ENCODE measurements at regions not wholly inside any gene's neighbourhood (a gene's known extent, or its start where the extent isn't known, plus 50 kb on each side); places are given as distances from the start of the nearest gene placed in this dataset.

DNA sequence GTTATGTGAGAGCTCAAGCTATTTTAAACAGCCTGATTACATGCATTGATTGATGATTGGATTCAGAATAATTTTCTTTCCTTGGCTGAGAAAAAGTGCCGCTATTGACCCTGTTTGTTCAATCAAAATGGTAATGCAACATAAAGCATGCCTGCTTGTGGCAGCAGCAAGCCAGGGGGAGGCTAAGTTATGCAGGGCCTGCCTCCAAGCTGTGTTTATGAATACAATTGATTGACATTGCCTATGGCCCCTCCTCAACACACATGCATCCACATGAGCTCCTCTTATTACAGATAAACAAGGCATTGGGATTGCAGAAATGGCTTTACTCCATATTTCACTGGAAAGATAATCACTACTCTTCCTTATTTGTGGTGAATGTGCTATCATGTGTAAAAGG, 395.6 kb downstream of the TDRD15 start:
- no peak for TF ChIP-seq ZNF274 (IDR thresholded peaks at IDR 0.05; ENCODE audit: low read depth, low read length)
- no peak for TF ChIP-seq SUZ12 (IDR thresholded peaks at IDR 0.05; ENCODE audit: extremely low read depth, insufficient read depth, insufficient read length)
- no peak for TF ChIP-seq YY1 (IDR thresholded peaks at IDR 0.05; ENCODE audit: insufficient read depth, insufficient read length)

DNA sequence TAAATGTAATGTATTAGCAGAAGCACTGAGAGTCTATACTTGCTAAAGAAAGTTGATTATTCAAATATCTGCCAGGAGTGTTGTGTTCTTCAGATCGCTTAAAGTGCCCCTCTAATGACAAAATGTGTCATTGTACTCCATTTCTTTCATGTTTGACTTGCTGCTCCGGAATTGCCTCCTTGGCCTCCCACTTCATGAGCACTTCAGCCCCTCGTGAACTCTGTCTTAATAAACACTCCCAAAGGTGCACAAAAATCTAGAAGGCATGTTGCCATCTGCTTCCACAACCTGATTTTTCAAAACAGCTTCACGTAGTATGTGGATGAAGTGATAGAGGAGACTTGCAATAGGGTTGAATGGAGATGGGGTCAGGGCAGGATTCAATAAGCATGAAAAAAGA, 396.1 kb downstream of the TDRD15 start:
- H3K27me3 ChIP-seq (ENCODE audit: insufficient read depth, insufficient read length) = no peaks in the 10 kb centered on the region
- H3K4me3 ChIP-seq (ENCODE audit: insufficient read length, low read depth) = no peak overlapping the region
- no peaks in the 10 kb centered on the region for H3K4me1 ChIP-seq (ENCODE audit: insufficient read depth, insufficient read length)
- no peaks in the 10 kb centered on the region for H3K9me3 ChIP-seq (ENCODE audit: insufficient read depth, low read length)
- no peak for DNase-seq (ENCODE audit: low read depth, low spot score)
- no peaks in the 10 kb centered on the region for H3K36me3 ChIP-seq (ENCODE audit: insufficient read depth, insufficient read length, low read length)
- no peak for TF ChIP-seq SUZ12 (IDR thresholded peaks at IDR 0.05; ENCODE audit: extremely low read depth, insufficient read depth, insufficient read length)
- TF ChIP-seq YY1 (IDR thresholded peaks at IDR 0.05; ENCODE audit: insufficient read depth, insufficient read length) = no peak
- TF ChIP-seq ZNF274 (IDR thresholded peaks at IDR 0.05; ENCODE audit: low read depth, low read length) = no peak
- H3K9ac ChIP-seq (ENCODE audit: insufficient read length, low read depth) = no peak overlapping the region

More for the DNA sequence above, 395.6 kb downstream of the TDRD15 start:
- Histone ChIP-seq H3K4me1 (ENCODE audit: insufficient read depth, insufficient read length) (no peaks in the 10 kb centered on the region), H3K9ac (ENCODE audit: insufficient read length, low read depth) (no peak overlapping the region), H3K9me3 (ENCODE audit: insufficient read depth, low read length) (no peaks in the 10 kb centered on the region), H3K27me3 (ENCODE audit: insufficient read depth, insufficient read length) (no peaks in the 10 kb centered on the region), H3K36me3 (ENCODE audit: insufficient read depth, insufficient read length, low read length) (no peaks in the 10 kb centered on the region), H3K4me3 (ENCODE audit: insufficient read length, low read depth) (no peak overlapping the region)
- no peak for DNase-seq (ENCODE audit: low read depth, low spot score)

DNA sequence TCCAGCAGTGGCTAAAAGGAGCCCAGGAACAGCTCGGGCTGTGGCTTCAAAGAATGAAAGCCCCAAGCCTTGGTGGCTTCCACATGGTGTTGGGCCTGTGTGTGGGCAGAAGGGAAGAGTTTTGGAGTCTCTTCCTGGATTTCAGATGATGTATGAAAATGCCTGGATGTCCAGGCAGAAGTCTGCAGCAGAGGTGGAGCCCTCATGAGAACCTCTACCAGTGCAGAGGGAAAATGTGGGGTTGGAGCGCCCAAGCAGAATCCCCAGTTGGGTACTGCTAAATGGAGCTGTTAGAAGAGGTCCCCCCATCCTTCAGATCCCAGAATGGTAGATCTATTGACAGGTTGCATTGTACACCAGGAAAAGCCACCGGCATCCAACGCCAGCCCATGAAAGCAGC, 412.1 kb downstream of the TDRD15 start:
- Histone ChIP-seq H3K27me3 (ENCODE audit: insufficient read depth, insufficient read length) (no peaks in the 10 kb centered on the region), H3K9me3 (ENCODE audit: insufficient read depth, low read length) (peaks cover 25% of the 10 kb centered on the region; the same call in 1 of the 2 replicates), H3K9ac (ENCODE audit: insufficient read length, low read depth) (no peak overlapping the region), H3K4me3 (ENCODE audit: insufficient read length, low read depth) (no peak overlapping the region), H3K4me1 (ENCODE audit: insufficient read depth, insufficient read length) (no peaks in the 10 kb centered on the region), H3K36me3 (ENCODE audit: insufficient read depth, insufficient read length, low read length) (no peaks in the 10 kb centered on the region)
- no peak for DNase-seq (ENCODE audit: low read depth, low spot score)
- TF ChIP-seq YY1 (IDR thresholded peaks at IDR 0.05; ENCODE audit: insufficient read depth, insufficient read length) (no peak), SUZ12 (IDR thresholded peaks at IDR 0.05; ENCODE audit: extremely low read depth, insufficient read depth, insufficient read length) (no peak), ZNF274 (IDR thresholded peaks at IDR 0.05; ENCODE audit: low read depth, low read length) (no peak)

DNA sequence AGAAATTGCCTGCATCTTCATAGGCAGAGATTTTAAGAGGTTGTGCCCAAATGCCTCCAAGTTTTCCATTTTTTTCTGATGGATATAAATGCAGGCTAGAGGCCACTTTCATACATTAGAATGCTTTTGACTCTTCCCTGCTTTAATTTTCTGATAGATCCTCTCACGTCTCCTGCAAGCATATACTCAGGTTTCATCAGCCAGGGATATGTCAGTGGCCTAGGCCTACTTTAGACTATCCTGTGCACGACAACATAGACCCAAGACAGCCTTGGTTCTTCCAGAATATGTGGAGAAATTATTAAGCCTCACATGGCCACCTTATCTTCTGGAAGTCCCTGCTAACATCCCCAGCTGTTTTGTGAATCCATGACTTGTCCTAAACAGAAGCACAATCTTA, 415.9 kb downstream of the TDRD15 start:
- no peak overlapping the region for H3K4me3 ChIP-seq (ENCODE audit: insufficient read length, low read depth)
- H3K27me3 ChIP-seq (ENCODE audit: insufficient read depth, insufficient read length) = no peaks in the 10 kb centered on the region
- no peak for DNase-seq (ENCODE audit: low read depth, low spot score)
- no peaks in the 10 kb centered on the region for H3K4me1 ChIP-seq (ENCODE audit: insufficient read depth, insufficient read length)
- TF ChIP-seq SUZ12 (IDR thresholded peaks at IDR 0.05; ENCODE audit: extremely low read depth, insufficient read depth, insufficient read length) = no peak
- no peak for TF ChIP-seq ZNF274 (IDR thresholded peaks at IDR 0.05; ENCODE audit: low read depth, low read length)
- TF ChIP-seq YY1 (IDR thresholded peaks at IDR 0.05; ENCODE audit: insufficient read depth, insufficient read length) = no peak
- peaks cover 25% of the 10 kb centered on the region; the same call in 1 of the 2 replicates for H3K9me3 ChIP-seq (ENCODE audit: insufficient read depth, low read length)
- no peaks in the 10 kb centered on the region for H3K36me3 ChIP-seq (ENCODE audit: insufficient read depth, insufficient read length, low read length)
- no peak overlapping the region for H3K9ac ChIP-seq (ENCODE audit: insufficient read length, low read depth)

- TF ChIP-seq ZNF274 (IDR thresholded peaks at IDR 0.05; ENCODE audit: low read depth, low read length) = no peak
- no peak for TF ChIP-seq SUZ12 (IDR thresholded peaks at IDR 0.05; ENCODE audit: extremely low read depth, insufficient read depth, insufficient read length)
- TF ChIP-seq YY1 (IDR thresholded peaks at IDR 0.05; ENCODE audit: insufficient read depth, insufficient read length) = no peak
- no peaks in the 10 kb centered on the region for H3K36me3 ChIP-seq (ENCODE audit: insufficient read depth, insufficient read length, low read length)
- H3K4me1 ChIP-seq (ENCODE audit: insufficient read depth, insufficient read length) = no peaks in the 10 kb centered on the region
- no peaks in the 10 kb centered on the region for H3K9me3 ChIP-seq (ENCODE audit: insufficient read depth, low read length)
- no peak for DNase-seq (ENCODE audit: low read depth, low spot score)
- H3K4me3 ChIP-seq (ENCODE audit: insufficient read length, low read depth) = no peak overlapping the region
- H3K27me3 ChIP-seq (ENCODE audit: insufficient read depth, insufficient read length) = no peaks in the 10 kb centered on the region
- no peak overlapping the region for H3K9ac ChIP-seq (ENCODE audit: insufficient read length, low read depth)
These were observed 419.9 kb downstream of the TDRD15 start for GRCh38 chr2:21543630-21544029.

DNA sequence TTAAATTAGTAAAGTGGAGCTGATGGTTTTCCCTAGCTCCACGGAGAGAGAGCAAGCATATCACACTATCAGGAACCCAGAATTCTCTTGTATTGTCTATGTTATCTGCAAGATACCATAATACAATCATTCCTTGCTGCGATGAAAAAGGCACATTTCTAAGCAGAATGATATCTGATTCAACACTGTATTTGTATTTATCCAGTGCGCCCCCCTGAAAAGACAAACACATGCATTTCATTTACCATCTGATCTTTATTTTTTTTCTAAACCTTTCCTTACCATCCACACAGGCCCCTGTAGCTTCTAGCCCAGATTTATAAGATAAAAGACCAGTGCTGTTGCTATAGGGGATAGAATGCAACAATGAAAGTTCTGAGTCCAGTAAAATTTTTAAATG, 420.6 kb downstream of the TDRD15 start:
- H3K9me3 ChIP-seq (ENCODE audit: insufficient read depth, low read length) = no peaks in the 10 kb centered on the region
- H3K9ac ChIP-seq (ENCODE audit: insufficient read length, low read depth) = no peak overlapping the region
- no peak for DNase-seq (ENCODE audit: low read depth, low spot score)
- H3K27me3 ChIP-seq (ENCODE audit: insufficient read depth, insufficient read length) = no peaks in the 10 kb centered on the region
- no peak for TF ChIP-seq YY1 (IDR thresholded peaks at IDR 0.05; ENCODE audit: insufficient read depth, insufficient read length)
- TF ChIP-seq ZNF274 (IDR thresholded peaks at IDR 0.05; ENCODE audit: low read depth, low read length) = no peak
- no peak for TF ChIP-seq SUZ12 (IDR thresholded peaks at IDR 0.05; ENCODE audit: extremely low read depth, insufficient read depth, insufficient read length)
- H3K4me3 ChIP-seq (ENCODE audit: insufficient read length, low read depth) = no peak overlapping the region
- no peaks in the 10 kb centered on the region for H3K4me1 ChIP-seq (ENCODE audit: insufficient read depth, insufficient read length)
- no peaks in the 10 kb centered on the region for H3K36me3 ChIP-seq (ENCODE audit: insufficient read depth, insufficient read length, low read length)

GRCh38 chr2:21552981-21553380, 429.2 kb downstream of the TDRD15 start:
- no peak for DNase-seq (ENCODE audit: low read depth, low spot score)
- Histone ChIP-seq H3K4me3 (ENCODE audit: insufficient read length, low read depth) (no peak overlapping the region), H3K9ac (ENCODE audit: insufficient read length, low read depth) (no peak overlapping the region), H3K36me3 (ENCODE audit: insufficient read depth, insufficient read length, low read length) (no peaks in the 10 kb centered on the region), H3K27me3 (ENCODE audit: insufficient read depth, insufficient read length) (no peaks in the 10 kb centered on the region), H3K9me3 (ENCODE audit: insufficient read depth, low read length) (no peaks in the 10 kb centered on the region), H3K4me1 (ENCODE audit: insufficient read depth, insufficient read length) (no peaks in the 10 kb centered on the region)
- TF ChIP-seq SUZ12 (IDR thresholded peaks at IDR 0.05; ENCODE audit: extremely low read depth, insufficient read depth, insufficient read length) = no peak
- TF ChIP-seq ZNF274 (IDR thresholded peaks at IDR 0.05; ENCODE audit: low read depth, low read length) = no peak
- TF ChIP-seq YY1 (IDR thresholded peaks at IDR 0.05; ENCODE audit: insufficient read depth, insufficient read length) = no peak
